Activated T-cell treated with anti-CD3 and anti-CD28 coated beads, Interleukin-2, amount 50 U/mL, for 72 hours (primary cell): ENCODE measurements at regions not wholly inside any gene's neighbourhood (a gene's known extent, or its start where the extent isn't known, plus 50 kb on each side); places are given as distances from the start of the nearest gene placed in this dataset.

Experiments
- ATAC-seq, 2 donors: fragments of 150-1000 bp; cut with Tn5 transposase; replicated peaks in 1 of 2; 2 replicates each; pipeline ENCODE4 v1.10.0; 2021; ENCODE audit warnings: moderate library complexity in 2 of 2, mild to moderate bottlenecking in 1 of 2
- DNase-seq, 2 donors: peaks; one replicate each; pipeline ENCODE4 v3.0.0; 2021 to 2022; ENCODE audit warnings: mixed read lengths in 1 of 2
- H3K27ac Mint-ChIP-seq: one replicate; pipeline ENCODE4 v1.8.0; 2022; ENCODE audit warnings: mild to moderate bottlenecking, moderate library complexity, mixed read lengths
- H3K27me3 Mint-ChIP-seq: one replicate; pipeline ENCODE4 v1.8.0; 2022; ENCODE audit warnings: low read depth, mixed read lengths
- H3K36me3 Mint-ChIP-seq, 2 donors: one replicate each; pipeline ENCODE4 v1.8.0; 2022; ENCODE audit warnings: mixed read lengths in 2 of 2, mild to moderate bottlenecking in 1 of 2; ENCODE audit not compliant: insufficient read depth in 2 of 2
- H3K4me1 Mint-ChIP-seq: one replicate; pipeline ENCODE4 v1.8.0; 2022; ENCODE audit warnings: low read depth, mixed read lengths
- H3K4me3 Mint-ChIP-seq, 2 donors: one replicate each; pipeline ENCODE4 v1.8.0; 2022; ENCODE audit warnings: mild to moderate bottlenecking in 2 of 2, mixed read lengths in 2 of 2, moderate library complexity in 2 of 2
- H3K9me3 Mint-ChIP-seq, 2 donors: one replicate each; pipeline ENCODE4 v1.8.0; 2022; ENCODE audit warnings: mixed read lengths in 2 of 2

- Mint-ChIP-seq H3K4me1 (no peaks in the 10 kb centered on the region), H3K27me3 (no peaks in the 10 kb centered on the region), H3K36me3 (no peaks in the 10 kb centered on the region), H3K27ac (no peak overlapping the region), H3K9me3 (peaks cover 8 to 10% of the 10 kb centered on the region in 2 donors), H3K4me3 (no peak overlapping the region)
- ATAC-seq (no peak), DNase-seq (no peak)
Measured at GRCh38 chr6:77217896-77218295, 245.4 kb downstream of the HTR1B start.

- Mint-ChIP-seq H3K27ac (no peak overlapping the region), H3K4me3 (no peak overlapping the region), H3K4me1 (no peaks in the 10 kb centered on the region), H3K27me3 (no peaks in the 10 kb centered on the region), H3K36me3 (peaks cover 0 to 1% of the 10 kb centered on the region in 2 donors), H3K9me3 (peaks cover 2 to 8% of the 10 kb centered on the region in 2 donors)
- no peak for DNase-seq
- ATAC-seq = no peak
Measured at GRCh38 chr6:77205936-77206335, 257.4 kb downstream of the HTR1B start.

GRCh38 chr6:77204555-77204954, 258.7 kb downstream of the HTR1B start:
- Mint-ChIP-seq H3K36me3 (peaks cover 0 to 1% of the 10 kb centered on the region in 2 donors), H3K4me1 (no peaks in the 10 kb centered on the region), H3K27me3 (no peaks in the 10 kb centered on the region), H3K4me3 (no peak overlapping the region), H3K27ac (no peak overlapping the region), H3K9me3 (peaks cover 2 to 8% of the 10 kb centered on the region in 2 donors)
- ATAC-seq = no peak
- no peak for DNase-seq

- H3K4me1 Mint-ChIP-seq = no peaks in the 10 kb centered on the region
- peaks cover 0 to 5% of the 10 kb centered on the region in 2 donors for H3K36me3 Mint-ChIP-seq
- peaks cover 6 to 11% of the 10 kb centered on the region in 2 donors for H3K9me3 Mint-ChIP-seq
Measured at GRCh38 chr6:77183447-77183846, 279.8 kb downstream of the HTR1B start.

GRCh38 chr6:77181749-77182148, 281.5 kb downstream of the HTR1B start:
- ATAC-seq (no peak), DNase-seq (no peak)
- Mint-ChIP-seq H3K4me3 (no peak overlapping the region), H3K27me3 (no peaks in the 10 kb centered on the region), H3K9me3 (peaks cover 6 to 9% of the 10 kb centered on the region in 2 donors), H3K27ac (no peak overlapping the region), H3K4me1 (no peaks in the 10 kb centered on the region), H3K36me3 (peaks cover 0 to 3% of the 10 kb centered on the region in 2 donors)

More at GRCh38 chr6:77183447-77183846, 279.8 kb downstream of the HTR1B start:
- Mint-ChIP-seq H3K27me3 (no peaks in the 10 kb centered on the region), H3K27ac (no peak overlapping the region), H3K4me3 (no peak overlapping the region)
- ATAC-seq = no peak
- no peak for DNase-seq

- ATAC-seq (no peak), DNase-seq (no peak)
- H3K9me3 Mint-ChIP-seq = peaks cover 6 to 9% of the 10 kb centered on the region in 2 donors
Measured at GRCh38 chr6:77180326-77180725, 283.0 kb downstream of the HTR1B start.

GRCh38 chr6:77178821-77179220, 284.5 kb downstream of the HTR1B start:
- ATAC-seq (no peak), DNase-seq (no peak)
- no peak overlapping the region for H3K4me3 Mint-ChIP-seq
- H3K27me3 Mint-ChIP-seq = no peaks in the 10 kb centered on the region
- no peaks in the 10 kb centered on the region for H3K36me3 Mint-ChIP-seq
- no peaks in the 10 kb centered on the region for H3K4me1 Mint-ChIP-seq
- H3K9me3 Mint-ChIP-seq = peaks cover 0 to 3% of the 10 kb centered on the region in 2 donors
- no peak overlapping the region for H3K27ac Mint-ChIP-seq

More at GRCh38 chr6:77180326-77180725, 283.0 kb downstream of the HTR1B start:
- H3K27ac Mint-ChIP-seq = no peak overlapping the region
- H3K36me3 Mint-ChIP-seq = peaks cover 0 to 3% of the 10 kb centered on the region in 2 donors
- no peaks in the 10 kb centered on the region for H3K4me1 Mint-ChIP-seq
- no peak overlapping the region for H3K4me3 Mint-ChIP-seq
- no peaks in the 10 kb centered on the region for H3K27me3 Mint-ChIP-seq

- ATAC-seq = no peak
- Mint-ChIP-seq H3K9me3 (peaks cover 4 to 6% of the 10 kb centered on the region in 2 donors), H3K36me3 (peaks cover 0 to 2% of the 10 kb centered on the region in 2 donors), H3K4me1 (no peaks in the 10 kb centered on the region), H3K4me3 (no peak overlapping the region), H3K27ac (no peak overlapping the region), H3K27me3 (no peaks in the 10 kb centered on the region)
- no peak for DNase-seq
Measured at GRCh38 chr6:77177470-77177869, 285.8 kb downstream of the HTR1B start.

GRCh38 chr6:77173472-77174074, 289.7 kb downstream of the HTR1B start:
- no peak overlapping the region for H3K27ac Mint-ChIP-seq
- no peaks in the 10 kb centered on the region for H3K4me1 Mint-ChIP-seq
- H3K27me3 Mint-ChIP-seq = no peaks in the 10 kb centered on the region
- H3K4me3 Mint-ChIP-seq = no peak overlapping the region
- ATAC-seq (no peak), DNase-seq (no peak)
- H3K9me3 Mint-ChIP-seq = peaks cover 9 to 13% of the 10 kb centered on the region in 2 donors
- peaks cover 0 to 2% of the 10 kb centered on the region in 2 donors for H3K36me3 Mint-ChIP-seq

- no peaks in the 10 kb centered on the region for H3K4me1 Mint-ChIP-seq
- DNase-seq (no peak), ATAC-seq (no peak)
- H3K4me3 Mint-ChIP-seq = no peak overlapping the region
- H3K27me3 Mint-ChIP-seq = no peaks in the 10 kb centered on the region
- peaks cover 12 to 15% of the 10 kb centered on the region in 2 donors for H3K9me3 Mint-ChIP-seq
- peaks cover 0 to 2% of the 10 kb centered on the region in 2 donors for H3K36me3 Mint-ChIP-seq
- no peak overlapping the region for H3K27ac Mint-ChIP-seq
Measured at GRCh38 chr6:77172578-77172977, 290.7 kb downstream of the HTR1B start.

GRCh38 chr6:77159730-77160129, 303.6 kb downstream of the HTR1B start:
- Mint-ChIP-seq H3K36me3 (no peaks in the 10 kb centered on the region), H3K4me3 (no peak overlapping the region), H3K27me3 (no peaks in the 10 kb centered on the region), H3K9me3 (peaks cover 5 to 7% of the 10 kb centered on the region in 2 donors), H3K27ac (no peak overlapping the region), H3K4me1 (no peaks in the 10 kb centered on the region)
- ATAC-seq (no peak), DNase-seq (no peak)

GRCh38 chr6:77151241-77151640, 312.1 kb downstream of the HTR1B start:
- Mint-ChIP-seq H3K36me3 (no peaks in the 10 kb centered on the region), H3K4me1 (no peaks in the 10 kb centered on the region), H3K9me3 (peaks cover 7 to 13% of the 10 kb centered on the region in 2 donors), H3K27me3 (no peaks in the 10 kb centered on the region), H3K27ac (no peak overlapping the region), H3K4me3 (no peak overlapping the region)
- ATAC-seq (no peak), DNase-seq (no peak)

- no peak for ATAC-seq
- peaks cover 7 to 11% of the 10 kb centered on the region in 2 donors for H3K9me3 Mint-ChIP-seq
- H3K4me1 Mint-ChIP-seq = no peaks in the 10 kb centered on the region
- DNase-seq = no peak
- H3K4me3 Mint-ChIP-seq = no peak overlapping the region
- no peaks in the 10 kb centered on the region for H3K36me3 Mint-ChIP-seq
- no peak overlapping the region for H3K27ac Mint-ChIP-seq
- no peaks in the 10 kb centered on the region for H3K27me3 Mint-ChIP-seq
Measured at GRCh38 chr6:77150736-77151135, 312.6 kb downstream of the HTR1B start.

- ATAC-seq = no peak
- Mint-ChIP-seq H3K4me3 (no peak overlapping the region), H3K36me3 (no peaks in the 10 kb centered on the region)
Measured at GRCh38 chr6:77145244-77145643, 318.0 kb downstream of the HTR1B start.

More at GRCh38 chr6:77145244-77145643, 318.0 kb downstream of the HTR1B start:
- Mint-ChIP-seq H3K27ac (no peak overlapping the region), H3K9me3 (peaks cover 6 to 10% of the 10 kb centered on the region in 2 donors), H3K4me1 (no peaks in the 10 kb centered on the region), H3K27me3 (no peaks in the 10 kb centered on the region)
- no peak for DNase-seq
